ENCODE measurements at regions not wholly inside any gene's neighbourhood (a gene's known extent, or its start where the extent isn't known, plus 50 kb on each side); places are given as distances from the start of the nearest gene placed in this dataset.

- no peak overlapping the region for H3K4me3 ChIP-seq (ENCODE audit: insufficient read depth, low read depth, low read length)
- H3K36me3 ChIP-seq (replicated peaks; ENCODE audit: control insufficient read depth, insufficient read depth, low read length), result no peaks in the 10 kb centered on the region
- DNase-seq, result no peak
- no peaks in the 10 kb centered on the region for H3K27me3 ChIP-seq (ENCODE audit: control insufficient read depth, insufficient read depth, low read length)
Measured at GRCh38 chr3:170752571-170753155, 117.3 kb downstream of the RPL22L1 start.

- Histone ChIP-seq H3K4me3 (ENCODE audit: insufficient read depth, low read depth, low read length) (no peak overlapping the region), H3K36me3 (replicated peaks; ENCODE audit: control insufficient read depth, insufficient read depth, low read length) (no peaks in the 10 kb centered on the region), H3K27me3 (ENCODE audit: control insufficient read depth, insufficient read depth, low read length) (no peaks in the 10 kb centered on the region)
- no peak for DNase-seq
Measured at GRCh38 chr3:170751899-170752293, 118.1 kb downstream of the RPL22L1 start.

GRCh38 chr3:170751083-170751898, 118.7 kb downstream of the RPL22L1 start:
- no peaks in the 10 kb centered on the region for H3K36me3 ChIP-seq (replicated peaks; ENCODE audit: control insufficient read depth, insufficient read depth, low read length)
- no peaks in the 10 kb centered on the region for H3K27me3 ChIP-seq (ENCODE audit: control insufficient read depth, insufficient read depth, low read length)
- H3K4me3 ChIP-seq (ENCODE audit: insufficient read depth, low read depth, low read length), result no peak overlapping the region
- DNase-seq, result no peak

GRCh38 chr3:170750478-170750830, 119.5 kb downstream of the RPL22L1 start:
- H3K36me3 ChIP-seq (replicated peaks; ENCODE audit: control insufficient read depth, insufficient read depth, low read length), result no peaks in the 10 kb centered on the region
- no peak overlapping the region for H3K4me3 ChIP-seq (ENCODE audit: insufficient read depth, low read depth, low read length)
- no peak for DNase-seq
- H3K27me3 ChIP-seq (ENCODE audit: control insufficient read depth, insufficient read depth, low read length), result no peaks in the 10 kb centered on the region

- DNase-seq, result no peak
Measured at GRCh38 chr3:170749765-170750477, 120.1 kb downstream of the RPL22L1 start.

GRCh38 chr3:170749185-170749584, 120.8 kb downstream of the RPL22L1 start:
- DNase-seq, result no peak
- Histone ChIP-seq H3K4me3 (ENCODE audit: insufficient read depth, low read depth, low read length) (no peak overlapping the region), H3K36me3 (replicated peaks; ENCODE audit: control insufficient read depth, insufficient read depth, low read length) (no peaks in the 10 kb centered on the region), H3K27me3 (ENCODE audit: control insufficient read depth, insufficient read depth, low read length) (no peaks in the 10 kb centered on the region)

More at GRCh38 chr3:170749765-170750477, 120.1 kb downstream of the RPL22L1 start:
- H3K4me3 ChIP-seq (ENCODE audit: insufficient read depth, low read depth, low read length), result no peak overlapping the region
- H3K36me3 ChIP-seq (replicated peaks; ENCODE audit: control insufficient read depth, insufficient read depth, low read length), result no peaks in the 10 kb centered on the region
- H3K27me3 ChIP-seq (ENCODE audit: control insufficient read depth, insufficient read depth, low read length), result no peaks in the 10 kb centered on the region

GRCh38 chr3:170746175-170746942, 123.6 kb downstream of the RPL22L1 start:
- H3K36me3 ChIP-seq (replicated peaks; ENCODE audit: control insufficient read depth, insufficient read depth, low read length), result no peaks in the 10 kb centered on the region
- DNase-seq, result no peak
- no peaks in the 10 kb centered on the region for H3K27me3 ChIP-seq (ENCODE audit: control insufficient read depth, insufficient read depth, low read length)
- H3K4me3 ChIP-seq (ENCODE audit: insufficient read depth, low read depth, low read length), result no peak overlapping the region

- Histone ChIP-seq H3K27me3 (ENCODE audit: control insufficient read depth, insufficient read depth, low read length) (no peaks in the 10 kb centered on the region), H3K4me3 (ENCODE audit: insufficient read depth, low read depth, low read length) (no peak overlapping the region), H3K36me3 (replicated peaks; ENCODE audit: control insufficient read depth, insufficient read depth, low read length) (no peaks in the 10 kb centered on the region)
- DNase-seq, result no peak
Measured at GRCh38 chr3:170745211-170745718, 124.7 kb downstream of the RPL22L1 start.

- Histone ChIP-seq H3K27me3 (ENCODE audit: control insufficient read depth, insufficient read depth, low read length) (no peaks in the 10 kb centered on the region), H3K36me3 (replicated peaks; ENCODE audit: control insufficient read depth, insufficient read depth, low read length) (no peaks in the 10 kb centered on the region), H3K4me3 (ENCODE audit: insufficient read depth, low read depth, low read length) (no peak overlapping the region)
- no peak for DNase-seq
Measured at GRCh38 chr3:170741756-170742529, 128.1 kb downstream of the RPL22L1 start.

- no peak overlapping the region for H3K4me3 ChIP-seq (ENCODE audit: insufficient read depth, low read depth, low read length)
- no peak for DNase-seq
- H3K36me3 ChIP-seq (replicated peaks; ENCODE audit: control insufficient read depth, insufficient read depth, low read length), result no peaks in the 10 kb centered on the region
- no peaks in the 10 kb centered on the region for H3K27me3 ChIP-seq (ENCODE audit: control insufficient read depth, insufficient read depth, low read length)
Measured at GRCh38 chr3:170740726-170741591, 129.0 kb downstream of the RPL22L1 start.

GRCh38 chr3:170740285-170740684, 129.7 kb downstream of the RPL22L1 start:
- no peaks in the 10 kb centered on the region for H3K27me3 ChIP-seq (ENCODE audit: control insufficient read depth, insufficient read depth, low read length)
- H3K36me3 ChIP-seq (replicated peaks; ENCODE audit: control insufficient read depth, insufficient read depth, low read length), result no peaks in the 10 kb centered on the region
- no peak overlapping the region for H3K4me3 ChIP-seq (ENCODE audit: insufficient read depth, low read depth, low read length)
- no peak for DNase-seq

- no peak for DNase-seq
- Histone ChIP-seq H3K36me3 (replicated peaks; ENCODE audit: control insufficient read depth, insufficient read depth, low read length) (no peaks in the 10 kb centered on the region), H3K4me3 (ENCODE audit: insufficient read depth, low read depth, low read length) (no peak overlapping the region)
Measured at GRCh38 chr3:170739410-170739809, 130.6 kb downstream of the RPL22L1 start.

GRCh38 chr3:170738766-170739165, 131.2 kb downstream of the RPL22L1 start:
- H3K4me3 ChIP-seq (ENCODE audit: insufficient read depth, low read depth, low read length), result no peak overlapping the region
- no peaks in the 10 kb centered on the region for H3K36me3 ChIP-seq (replicated peaks; ENCODE audit: control insufficient read depth, insufficient read depth, low read length)
- no peak for DNase-seq
- no peaks in the 10 kb centered on the region for H3K27me3 ChIP-seq (ENCODE audit: control insufficient read depth, insufficient read depth, low read length)

More at GRCh38 chr3:170739410-170739809, 130.6 kb downstream of the RPL22L1 start:
- no peaks in the 10 kb centered on the region for H3K27me3 ChIP-seq (ENCODE audit: control insufficient read depth, insufficient read depth, low read length)

Data from H7 (cell line).